ENCODE measurements at regions not wholly inside any gene's neighbourhood (a gene's known extent, or its start where the extent isn't known, plus 50 kb on each side); places are given as distances from the start of the nearest gene placed in this dataset.

DNA sequence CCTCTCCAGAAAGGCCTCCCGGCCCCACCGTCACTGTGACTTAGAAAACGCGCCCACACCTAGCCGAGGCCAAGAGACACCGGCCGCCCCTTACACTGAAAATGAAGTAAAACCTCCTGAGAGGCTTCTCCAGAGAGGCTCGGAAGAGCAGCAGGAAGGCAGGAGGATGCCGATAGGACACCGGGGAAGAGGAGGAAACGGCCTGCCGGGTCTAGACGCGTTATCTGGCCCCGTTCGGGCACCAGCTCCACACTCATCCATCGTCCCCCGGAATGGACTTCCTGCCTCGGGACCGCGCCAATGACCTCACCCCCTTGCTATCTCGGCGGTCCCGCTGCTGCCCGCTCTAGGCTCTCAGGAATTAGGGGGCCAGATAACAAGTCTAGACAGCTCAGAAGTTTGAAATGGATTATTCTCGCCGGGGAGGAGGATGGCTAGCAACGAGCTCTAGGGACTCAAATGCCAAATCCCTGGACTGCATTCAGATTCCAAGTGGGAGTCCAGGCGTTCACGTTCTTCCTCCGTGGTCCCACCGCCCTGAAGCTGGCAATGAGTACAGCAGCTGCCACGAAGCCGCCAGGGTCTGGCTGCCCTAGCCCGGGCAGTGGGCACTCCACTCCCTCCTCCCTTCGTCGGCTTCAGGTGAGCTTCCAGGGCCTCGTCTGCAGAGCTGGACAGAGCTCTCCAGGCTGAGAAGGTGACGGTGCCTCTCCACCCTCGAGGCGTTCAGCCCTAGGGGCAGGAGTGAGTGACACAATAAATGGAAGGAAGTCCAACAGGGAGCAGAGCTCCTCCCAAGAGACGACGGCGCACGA is 350.9 kb downstream of the FOXL1 start:
- no peak for TF ChIP-seq SUZ12 (IDR thresholded peaks at IDR 0.05; ENCODE audit: extremely low read depth, insufficient read depth, insufficient read length)
- TF ChIP-seq YY1 (IDR thresholded peaks at IDR 0.05; ENCODE audit: insufficient read depth, insufficient read length): no peak
- no peak for TF ChIP-seq ZNF274 (IDR thresholded peaks at IDR 0.05; ENCODE audit: low read depth, low read length)
- Histone ChIP-seq H3K9me3 (ENCODE audit: insufficient read depth, low read length) (peaks cover 10% of the 10 kb centered on the region; the same call in 1 of the 2 replicates), H3K4me1 (ENCODE audit: insufficient read depth, insufficient read length) (peaks cover 7% of the 10 kb centered on the region), H3K36me3 (ENCODE audit: insufficient read depth, insufficient read length, low read length) (no peaks in the 10 kb centered on the region), H3K27me3 (ENCODE audit: insufficient read depth, insufficient read length) (peaks cover 5% of the 10 kb centered on the region), H3K9ac (ENCODE audit: insufficient read length, low read depth) (no peak overlapping the region), H3K4me3 (ENCODE audit: insufficient read length, low read depth) (no peak overlapping the region)
- no peak for DNase-seq (ENCODE audit: low read depth, low spot score)

DNA sequence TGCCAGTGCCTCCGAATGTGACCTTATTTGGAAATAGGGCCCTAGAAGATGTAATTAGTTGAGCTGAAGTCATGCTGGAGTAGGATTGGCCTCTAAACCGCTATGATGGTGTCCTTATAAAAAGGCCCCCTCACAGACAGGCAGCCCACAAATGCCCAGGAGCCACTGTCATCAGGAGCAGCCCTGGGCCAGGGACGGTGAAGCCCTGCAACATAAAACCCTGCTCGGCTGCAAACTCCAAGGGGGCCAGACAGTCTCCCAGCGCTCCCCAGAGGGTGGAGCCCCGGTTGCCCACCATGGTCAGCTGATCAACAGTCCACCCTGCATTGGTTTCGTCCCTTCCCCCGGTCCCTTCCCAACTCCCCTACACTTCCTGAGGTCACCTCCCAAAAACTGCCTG is 351.7 kb downstream of the FOXL1 start:
- no peak overlapping the region for H3K4me3 ChIP-seq (ENCODE audit: insufficient read length, low read depth)
- peaks cover 7% of the 10 kb centered on the region for H3K4me1 ChIP-seq (ENCODE audit: insufficient read depth, insufficient read length)
- peaks cover 10% of the 10 kb centered on the region; the same call in 1 of the 2 replicates for H3K9me3 ChIP-seq (ENCODE audit: insufficient read depth, low read length)
- peaks cover 6% of the 10 kb centered on the region for H3K27me3 ChIP-seq (ENCODE audit: insufficient read depth, insufficient read length)
- no peak overlapping the region for H3K9ac ChIP-seq (ENCODE audit: insufficient read length, low read depth)
- no peak for TF ChIP-seq SUZ12 (IDR thresholded peaks at IDR 0.05; ENCODE audit: extremely low read depth, insufficient read depth, insufficient read length)
- no peak for TF ChIP-seq YY1 (IDR thresholded peaks at IDR 0.05; ENCODE audit: insufficient read depth, insufficient read length)
- TF ChIP-seq ZNF274 (IDR thresholded peaks at IDR 0.05; ENCODE audit: low read depth, low read length): no peak
- H3K36me3 ChIP-seq (ENCODE audit: insufficient read depth, insufficient read length, low read length): no peaks in the 10 kb centered on the region
- DNase-seq (ENCODE audit: low read depth, low spot score): no peak

DNA sequence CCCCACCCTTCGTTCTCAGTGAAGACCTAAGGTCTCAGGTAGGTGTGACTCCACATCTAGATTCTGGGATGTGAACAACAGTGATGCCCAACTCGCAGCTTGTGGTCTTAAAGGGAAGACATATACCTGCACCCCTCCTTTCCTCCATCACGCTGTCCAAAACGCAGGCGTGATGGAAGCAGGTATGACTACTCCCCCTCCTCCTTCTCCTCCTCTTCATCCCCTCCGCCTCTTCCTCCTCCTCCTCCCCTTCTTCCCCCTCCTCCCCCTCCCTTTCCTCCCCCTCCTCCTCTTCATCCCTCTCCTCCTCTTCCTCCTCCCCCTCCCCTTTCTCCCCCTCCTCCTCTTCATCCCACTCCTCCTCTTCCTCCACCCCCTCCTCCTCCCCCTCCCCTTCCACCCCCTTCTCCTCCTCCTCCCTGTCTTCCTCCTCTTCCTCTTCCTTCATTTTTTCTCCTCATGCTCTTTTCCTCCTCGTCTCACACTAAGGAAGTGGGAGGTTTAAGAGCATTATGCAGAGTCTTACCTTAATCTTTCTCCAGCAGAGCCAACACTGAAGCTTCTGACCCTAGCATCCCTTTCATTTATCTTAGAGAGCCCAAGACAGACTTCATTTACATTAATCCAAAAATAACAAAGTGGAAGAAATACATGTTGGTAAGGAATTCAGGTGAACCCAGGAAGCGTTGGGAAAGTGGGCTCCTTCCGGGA is 352.5 kb downstream of the FOXL1 start:
- Histone ChIP-seq H3K9me3 (ENCODE audit: insufficient read depth, low read length) (peaks cover 10% of the 10 kb centered on the region; the same call in 1 of the 2 replicates), H3K27me3 (ENCODE audit: insufficient read depth, insufficient read length) (peaks cover 8% of the 10 kb centered on the region), H3K4me1 (ENCODE audit: insufficient read depth, insufficient read length) (peaks cover 7% of the 10 kb centered on the region), H3K9ac (ENCODE audit: insufficient read length, low read depth) (no peak overlapping the region), H3K4me3 (ENCODE audit: insufficient read length, low read depth) (no peak overlapping the region), H3K36me3 (ENCODE audit: insufficient read depth, insufficient read length, low read length) (no peaks in the 10 kb centered on the region)
- no peak for DNase-seq (ENCODE audit: low read depth, low spot score)
- TF ChIP-seq YY1 (IDR thresholded peaks at IDR 0.05; ENCODE audit: insufficient read depth, insufficient read length) (no peak), ZNF274 (IDR thresholded peaks at IDR 0.05; ENCODE audit: low read depth, low read length) (no peak), SUZ12 (IDR thresholded peaks at IDR 0.05; ENCODE audit: extremely low read depth, insufficient read depth, insufficient read length) (no peak)

DNA sequence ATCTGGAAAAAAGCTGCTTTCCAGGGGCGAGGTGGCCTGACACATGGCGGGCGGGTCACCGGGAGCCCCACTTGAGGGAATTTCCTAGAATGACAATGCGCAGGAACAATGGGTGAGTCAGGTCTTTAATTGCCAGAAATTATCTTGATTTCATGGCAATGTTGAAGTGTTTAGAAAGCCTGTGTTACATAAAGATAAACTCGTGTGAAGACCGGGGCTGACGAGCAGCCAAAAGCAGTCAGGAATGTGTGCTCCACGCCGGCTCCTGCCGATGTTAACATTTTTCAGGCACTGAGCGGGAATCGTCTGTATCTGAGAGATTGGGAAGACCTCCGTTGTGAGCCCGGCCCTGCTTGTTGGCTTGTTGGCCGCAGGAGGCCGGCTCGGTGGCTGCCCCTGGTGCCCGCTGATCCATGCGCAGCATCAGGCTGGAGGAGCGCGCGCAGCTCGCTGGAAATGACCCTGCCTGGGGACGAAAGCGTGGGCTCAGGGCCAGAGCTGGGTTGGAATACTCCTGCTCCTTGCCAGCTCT is 353.1 kb downstream of the FOXL1 start:
- DNase-seq (ENCODE audit: low read depth, low spot score): no peak
- H3K27me3 ChIP-seq (ENCODE audit: insufficient read depth, insufficient read length): peaks cover 10% of the 10 kb centered on the region
- H3K4me3 ChIP-seq (ENCODE audit: insufficient read length, low read depth): no peak overlapping the region
- H3K9me3 ChIP-seq (ENCODE audit: insufficient read depth, low read length): peaks cover 10% of the 10 kb centered on the region; the same call in 1 of the 2 replicates
- H3K9ac ChIP-seq (ENCODE audit: insufficient read length, low read depth): no peak overlapping the region
- H3K4me1 ChIP-seq (ENCODE audit: insufficient read depth, insufficient read length): peaks cover 7% of the 10 kb centered on the region
- TF ChIP-seq SUZ12 (IDR thresholded peaks at IDR 0.05; ENCODE audit: extremely low read depth, insufficient read depth, insufficient read length): no peak
- TF ChIP-seq ZNF274 (IDR thresholded peaks at IDR 0.05; ENCODE audit: low read depth, low read length): no peak
- no peak for TF ChIP-seq YY1 (IDR thresholded peaks at IDR 0.05; ENCODE audit: insufficient read depth, insufficient read length)
- H3K36me3 ChIP-seq (ENCODE audit: insufficient read depth, insufficient read length, low read length): no peaks in the 10 kb centered on the region

DNA sequence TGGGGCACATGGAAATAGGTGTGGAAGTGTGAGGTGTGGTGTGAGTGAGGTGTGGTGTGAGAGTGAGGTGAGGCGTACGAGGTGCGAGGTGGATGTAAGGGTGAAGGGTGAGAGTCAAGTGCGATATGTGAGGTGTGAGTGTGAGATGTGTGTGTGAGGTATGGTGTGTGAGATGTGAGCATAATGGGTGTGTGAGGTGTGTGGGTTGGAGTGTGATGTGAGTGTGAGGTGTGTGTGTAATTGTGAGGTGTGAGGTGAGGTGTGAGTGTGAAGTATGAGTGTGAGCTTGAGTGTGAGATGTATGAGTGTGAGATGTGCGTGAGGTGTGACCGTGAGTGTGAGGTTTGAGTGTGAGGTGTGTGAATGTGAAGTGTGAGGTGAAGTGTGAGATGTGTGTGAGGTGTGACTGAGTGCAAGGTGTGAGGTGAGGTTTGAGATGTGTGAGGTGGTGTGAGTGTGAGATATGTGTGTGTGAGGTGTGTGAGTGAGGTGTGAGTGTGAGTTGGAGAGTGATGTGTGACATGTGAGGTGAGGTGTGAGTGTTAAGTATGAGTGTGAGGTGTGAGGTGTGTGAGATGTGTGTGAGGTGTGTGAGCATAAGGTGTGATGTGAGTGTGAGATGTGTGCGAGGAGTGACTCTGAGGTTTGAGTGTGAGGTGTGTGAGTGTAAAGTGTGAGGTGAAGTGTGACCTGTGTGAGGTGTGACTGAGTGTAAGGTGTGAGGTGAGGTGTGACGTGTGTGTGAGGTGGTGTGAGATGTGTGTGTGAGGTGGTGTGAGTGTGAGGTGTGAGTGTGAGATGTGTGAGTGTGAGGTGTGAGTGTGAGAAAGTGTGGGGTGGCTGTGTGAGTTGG is 354.0 kb downstream of the FOXL1 start:
- Histone ChIP-seq H3K36me3 (ENCODE audit: insufficient read depth, insufficient read length, low read length) (no peaks in the 10 kb centered on the region), H3K4me3 (ENCODE audit: insufficient read length, low read depth) (no peak overlapping the region), H3K27me3 (ENCODE audit: insufficient read depth, insufficient read length) (peaks cover 11% of the 10 kb centered on the region), H3K9me3 (ENCODE audit: insufficient read depth, low read length) (peaks cover 10% of the 10 kb centered on the region; the same call in 1 of the 2 replicates), H3K4me1 (ENCODE audit: insufficient read depth, insufficient read length) (peaks cover 7% of the 10 kb centered on the region), H3K9ac (ENCODE audit: insufficient read length, low read depth) (no peak overlapping the region)
- DNase-seq (ENCODE audit: low read depth, low spot score): no peak
- TF ChIP-seq SUZ12 (IDR thresholded peaks at IDR 0.05; ENCODE audit: extremely low read depth, insufficient read depth, insufficient read length) (no peak), YY1 (IDR thresholded peaks at IDR 0.05; ENCODE audit: insufficient read depth, insufficient read length) (no peak), ZNF274 (IDR thresholded peaks at IDR 0.05; ENCODE audit: low read depth, low read length) (no peak)

DNA sequence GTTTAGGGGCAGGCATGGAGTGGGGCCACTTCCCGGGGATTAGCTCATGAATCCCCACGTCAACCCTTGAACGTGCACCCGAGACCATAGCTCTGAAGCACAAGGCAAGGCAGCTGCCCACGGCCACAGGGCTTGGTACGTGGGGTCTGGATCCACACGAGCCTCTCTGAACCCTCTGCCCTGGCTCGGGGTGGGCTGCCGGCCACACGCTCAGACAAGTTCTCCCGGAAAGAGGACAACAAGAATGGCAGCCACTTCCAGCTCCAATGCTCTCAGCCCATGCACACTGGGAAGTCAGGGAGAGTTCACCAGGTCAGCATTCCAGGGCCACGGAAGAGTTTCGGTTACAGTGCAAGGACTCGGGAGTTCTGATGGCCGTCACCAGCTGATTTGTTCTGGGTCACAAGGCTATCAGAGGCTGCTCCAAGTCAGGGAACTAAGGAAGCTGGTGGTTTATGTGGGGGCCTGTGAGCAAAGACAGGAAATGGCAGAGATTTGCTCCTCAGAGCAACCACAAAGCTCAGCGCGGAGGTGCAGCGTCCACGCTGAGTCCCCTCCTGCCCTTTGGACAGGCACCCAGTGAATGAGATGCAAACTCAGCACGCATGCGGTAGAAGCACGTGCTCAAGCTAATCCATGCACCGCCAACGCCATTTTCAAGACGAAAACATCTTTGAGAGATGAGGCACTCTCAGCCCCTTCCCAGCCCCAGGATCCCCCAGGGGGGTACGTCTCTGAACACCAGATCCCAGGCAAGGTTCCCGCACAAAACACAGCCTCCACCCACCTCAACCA is 356.4 kb downstream of the FOXL1 start:
- H3K36me3 ChIP-seq (ENCODE audit: insufficient read depth, insufficient read length, low read length): no peaks in the 10 kb centered on the region
- peaks cover 7% of the 10 kb centered on the region for H3K4me1 ChIP-seq (ENCODE audit: insufficient read depth, insufficient read length)
- TF ChIP-seq SUZ12 (IDR thresholded peaks at IDR 0.05; ENCODE audit: extremely low read depth, insufficient read depth, insufficient read length) (no peak), YY1 (IDR thresholded peaks at IDR 0.05; ENCODE audit: insufficient read depth, insufficient read length) (no peak), ZNF274 (IDR thresholded peaks at IDR 0.05; ENCODE audit: low read depth, low read length) (no peak)
- H3K9ac ChIP-seq (ENCODE audit: insufficient read length, low read depth): no peak overlapping the region
- no peak overlapping the region for H3K4me3 ChIP-seq (ENCODE audit: insufficient read length, low read depth)
- peaks cover 21% of the 10 kb centered on the region for H3K9me3 ChIP-seq (ENCODE audit: insufficient read depth, low read length)
- DNase-seq (ENCODE audit: low read depth, low spot score): no peak
- H3K27me3 ChIP-seq (ENCODE audit: insufficient read depth, insufficient read length): peaks cover 11% of the 10 kb centered on the region
